Ishikawa (cell line): ENCODE measurements at regions not wholly inside any gene's neighbourhood (a gene's known extent, or its start where the extent isn't known, plus 50 kb on each side); places are given as distances from the start of the nearest gene placed in this dataset.

Experiments
- CEBPB ChIP-seq: IDR thresholded peaks from 2 replicates; pipeline ENCODE4 v1.6.1; 2012
- CREB1 ChIP-seq: IDR thresholded peaks from 2 replicates; pipeline ENCODE4 v1.6.1; 2012; ENCODE audit warnings: low read depth
- EGR1 ChIP-seq: IDR thresholded peaks from 2 replicates; pipeline ENCODE4 v1.6.1; 2012
- EP300 ChIP-seq: IDR thresholded peaks from 2 replicates; pipeline ENCODE4 v1.6.1; 2012; ENCODE audit warnings: borderline replicate concordance
- FOXM1 ChIP-seq: IDR thresholded peaks from 2 replicates; pipeline ENCODE4 v1.6.1; 2012; ENCODE audit warnings: low read depth, borderline replicate concordance
- NFIC ChIP-seq: IDR thresholded peaks from 2 replicates; pipeline ENCODE4 v1.6.1; 2012
- RAD21 ChIP-seq: IDR thresholded peaks from 2 replicates; pipeline ENCODE4 v1.6.1; 2012; ENCODE audit warnings: low read depth
- TAF1 ChIP-seq: IDR thresholded peaks from 2 replicates; pipeline ENCODE4 v1.6.1; 2012; ENCODE audit warnings: low read depth, mild to moderate bottlenecking
- TCF12 ChIP-seq: IDR thresholded peaks from 2 replicates; pipeline ENCODE4 v1.6.1; 2012; ENCODE audit warnings: low read depth
- TEAD4 ChIP-seq: IDR thresholded peaks from 2 replicates; pipeline ENCODE4 v1.6.1; 2012
- YY1 ChIP-seq: IDR thresholded peaks from 2 replicates; pipeline ENCODE4 v1.6.1; 2012; ENCODE audit warnings: low read depth
- ZBTB7A ChIP-seq: IDR thresholded peaks from 2 replicates; pipeline ENCODE4 v1.6.1; 2012; ENCODE audit warnings: low read depth
- TF ChIP-seq, protein P1 (sequence below): IDR thresholded peaks from 2 replicates; pipeline ENCODE4 v1.6.1; 2012; ENCODE audit warnings: low read depth, mild to moderate bottlenecking
- TF ChIP-seq, protein P2 (sequence below): IDR thresholded peaks from 2 replicates; pipeline ENCODE4 v1.6.1; 2012
- TF ChIP-seq, protein P3 (sequence below): IDR thresholded peaks from 2 replicates; pipeline ENCODE4 v1.6.1; 2012

DNA sequence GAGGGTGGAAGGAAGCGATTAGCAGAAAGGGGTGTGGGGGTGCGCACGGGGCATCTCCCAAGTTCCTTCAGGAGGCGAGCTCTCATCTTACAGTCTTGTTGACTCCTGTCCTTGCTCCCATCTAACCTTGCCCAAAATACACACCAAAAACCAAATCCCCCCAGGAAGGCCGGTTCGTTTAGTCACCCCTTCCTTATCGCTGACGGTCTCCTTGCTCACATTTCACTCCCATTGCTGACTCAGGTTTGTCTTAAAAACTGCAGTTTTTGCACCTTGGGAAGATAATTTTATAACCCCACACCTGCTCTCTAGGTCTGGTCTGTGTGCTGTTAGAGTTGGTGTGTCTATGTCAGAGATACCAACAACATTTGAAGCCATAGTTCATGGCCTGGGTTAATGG lies 68.1 kb upstream of the F3 start:
- TF ChIP-seq, protein P1, sequence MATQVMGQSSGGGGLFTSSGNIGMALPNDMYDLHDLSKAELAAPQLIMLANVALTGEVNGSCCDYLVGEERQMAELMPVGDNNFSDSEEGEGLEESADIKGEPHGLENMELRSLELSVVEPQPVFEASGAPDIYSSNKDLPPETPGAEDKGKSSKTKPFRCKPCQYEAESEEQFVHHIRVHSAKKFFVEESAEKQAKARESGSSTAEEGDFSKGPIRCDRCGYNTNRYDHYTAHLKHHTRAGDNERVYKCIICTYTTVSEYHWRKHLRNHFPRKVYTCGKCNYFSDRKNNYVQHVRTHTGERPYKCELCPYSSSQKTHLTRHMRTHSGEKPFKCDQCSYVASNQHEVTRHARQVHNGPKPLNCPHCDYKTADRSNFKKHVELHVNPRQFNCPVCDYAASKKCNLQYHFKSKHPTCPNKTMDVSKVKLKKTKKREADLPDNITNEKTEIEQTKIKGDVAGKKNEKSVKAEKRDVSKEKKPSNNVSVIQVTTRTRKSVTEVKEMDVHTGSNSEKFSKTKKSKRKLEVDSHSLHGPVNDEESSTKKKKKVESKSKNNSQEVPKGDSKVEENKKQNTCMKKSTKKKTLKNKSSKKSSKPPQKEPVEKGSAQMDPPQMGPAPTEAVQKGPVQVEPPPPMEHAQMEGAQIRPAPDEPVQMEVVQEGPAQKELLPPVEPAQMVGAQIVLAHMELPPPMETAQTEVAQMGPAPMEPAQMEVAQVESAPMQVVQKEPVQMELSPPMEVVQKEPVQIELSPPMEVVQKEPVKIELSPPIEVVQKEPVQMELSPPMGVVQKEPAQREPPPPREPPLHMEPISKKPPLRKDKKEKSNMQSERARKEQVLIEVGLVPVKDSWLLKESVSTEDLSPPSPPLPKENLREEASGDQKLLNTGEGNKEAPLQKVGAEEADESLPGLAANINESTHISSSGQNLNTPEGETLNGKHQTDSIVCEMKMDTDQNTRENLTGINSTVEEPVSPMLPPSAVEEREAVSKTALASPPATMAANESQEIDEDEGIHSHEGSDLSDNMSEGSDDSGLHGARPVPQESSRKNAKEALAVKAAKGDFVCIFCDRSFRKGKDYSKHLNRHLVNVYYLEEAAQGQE = no peak
- no peak for TF ChIP-seq TAF1

DNA sequence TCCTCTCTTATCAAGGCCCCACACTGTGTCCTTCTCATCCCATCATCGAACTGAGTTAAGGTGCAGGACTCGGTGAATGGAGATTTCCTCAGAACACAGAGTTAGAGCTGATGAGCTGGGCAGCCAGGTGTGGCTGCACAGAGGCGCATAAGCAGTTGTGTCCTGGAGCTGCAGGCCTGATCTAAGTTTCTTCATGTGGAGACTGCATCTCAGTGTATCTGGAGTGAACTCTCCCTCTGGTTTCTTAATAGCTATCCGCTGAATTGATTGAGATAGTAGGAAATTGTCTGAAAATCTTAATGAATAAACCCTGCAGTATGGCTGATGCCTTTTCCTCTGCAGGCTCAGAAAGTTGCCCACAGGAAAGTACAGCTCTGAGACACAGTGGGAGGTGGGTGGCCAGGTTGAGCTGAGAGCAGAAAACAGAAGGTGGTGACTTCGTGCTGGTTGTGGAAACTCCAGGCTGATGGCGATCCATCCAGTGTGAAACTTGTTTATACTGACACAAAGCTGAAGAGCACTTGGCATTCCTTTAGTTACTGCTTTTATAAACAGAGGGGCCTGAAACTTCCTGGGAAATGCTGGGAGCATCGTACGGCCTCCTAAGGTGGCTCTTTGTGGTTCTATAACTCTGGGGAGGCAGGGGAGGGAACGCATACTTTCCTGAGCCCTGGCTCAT lies 67.4 kb upstream of the F3 start:
- TF ChIP-seq CEBPB = no peak
- TF ChIP-seq, protein P2, sequence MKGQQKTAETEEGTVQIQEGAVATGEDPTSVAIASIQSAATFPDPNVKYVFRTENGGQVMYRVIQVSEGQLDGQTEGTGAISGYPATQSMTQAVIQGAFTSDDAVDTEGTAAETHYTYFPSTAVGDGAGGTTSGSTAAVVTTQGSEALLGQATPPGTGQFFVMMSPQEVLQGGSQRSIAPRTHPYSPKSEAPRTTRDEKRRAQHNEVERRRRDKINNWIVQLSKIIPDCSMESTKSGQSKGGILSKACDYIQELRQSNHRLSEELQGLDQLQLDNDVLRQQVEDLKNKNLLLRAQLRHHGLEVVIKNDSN = no peak
- TF ChIP-seq CREB1 = no peak
- no peak for TF ChIP-seq EGR1
- TF ChIP-seq TEAD4 = no peak
- no peak for TF ChIP-seq NFIC

DNA sequence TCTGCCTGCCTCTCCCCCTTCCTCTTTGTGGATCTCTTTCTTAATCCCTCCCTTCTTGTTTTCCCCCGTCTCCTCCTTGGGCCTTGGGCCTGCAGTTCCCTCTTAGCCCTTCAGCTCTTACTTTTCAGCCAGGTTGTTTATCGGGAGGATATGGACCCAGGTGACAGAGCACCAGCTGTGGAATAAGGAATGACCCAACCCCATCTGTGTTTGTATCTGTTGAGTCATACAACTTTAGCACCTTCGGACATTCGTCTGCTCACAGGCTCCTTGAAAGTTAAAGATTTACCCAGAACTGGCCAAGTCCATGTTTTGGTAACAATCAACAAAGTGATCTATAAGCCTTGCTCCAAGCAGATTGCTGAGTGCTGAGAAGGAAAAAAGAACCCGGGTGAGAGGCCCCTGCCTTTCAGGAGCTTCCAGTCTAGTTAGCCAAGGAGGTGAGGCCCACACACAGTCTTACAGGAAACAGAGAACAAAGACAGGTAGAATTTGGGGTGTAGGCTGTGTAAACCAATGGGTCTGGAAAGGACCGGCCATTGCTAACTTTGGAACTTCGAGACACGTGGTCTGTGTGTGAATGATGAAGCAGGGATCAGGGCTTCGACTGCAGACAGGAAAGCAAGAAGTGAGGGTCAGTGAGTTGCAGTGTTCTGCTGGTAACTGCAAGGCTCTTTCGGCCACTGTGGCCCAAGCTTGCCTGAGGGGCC lies 66.7 kb upstream of the F3 start:
- no peak for TF ChIP-seq ZBTB7A
- no peak for TF ChIP-seq YY1
- no peak for TF ChIP-seq TAF1
- TF ChIP-seq, protein P2 = no peak
- TF ChIP-seq CEBPB = no peak
- TF ChIP-seq FOXM1 = no peak
- TF ChIP-seq, protein P3, sequence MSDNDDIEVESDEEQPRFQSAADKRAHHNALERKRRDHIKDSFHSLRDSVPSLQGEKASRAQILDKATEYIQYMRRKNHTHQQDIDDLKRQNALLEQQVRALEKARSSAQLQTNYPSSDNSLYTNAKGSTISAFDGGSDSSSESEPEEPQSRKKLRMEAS = no peak
- no peak for TF ChIP-seq TCF12
- TF ChIP-seq, protein P1 = no peak
- TF ChIP-seq EP300 = no peak
- no peak for TF ChIP-seq CREB1
- TF ChIP-seq NFIC = no peak
- no peak for TF ChIP-seq EGR1
- TF ChIP-seq RAD21 = no peak
- TF ChIP-seq TEAD4 = no peak

DNA sequence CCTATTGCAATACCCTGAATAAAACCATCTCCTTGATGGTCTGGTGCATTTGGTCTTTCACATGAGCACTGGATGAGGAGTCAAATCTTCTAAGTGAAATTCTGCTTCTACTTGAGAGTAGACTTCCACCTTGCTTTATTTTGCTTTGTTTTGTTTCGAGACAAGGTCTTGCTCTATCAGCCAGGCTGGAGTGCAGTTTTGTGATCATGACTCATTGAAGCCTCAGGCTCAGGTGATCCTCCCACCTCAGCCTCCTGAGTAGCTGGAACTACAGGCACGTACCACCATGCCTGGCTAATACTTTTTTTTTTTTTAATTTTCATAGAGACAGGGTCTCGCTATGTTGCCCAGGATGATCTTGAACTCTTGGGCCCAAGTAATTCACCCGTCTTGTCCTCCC lies 65.8 kb upstream of the F3 start:
- TF ChIP-seq CEBPB (no peak), TEAD4 (no peak), TAF1 (no peak), CREB1 (no peak), EGR1 (no peak)
- TF ChIP-seq, protein P1 = no peak
- TF ChIP-seq, protein P3 = no peak
- TF ChIP-seq, protein P2 = no peak
